ENCODE measurements at regions not wholly inside any gene's neighbourhood (a gene's known extent, or its start where the extent isn't known, plus 50 kb on each side); places are given as distances from the start of the nearest gene placed in this dataset.

DNA sequence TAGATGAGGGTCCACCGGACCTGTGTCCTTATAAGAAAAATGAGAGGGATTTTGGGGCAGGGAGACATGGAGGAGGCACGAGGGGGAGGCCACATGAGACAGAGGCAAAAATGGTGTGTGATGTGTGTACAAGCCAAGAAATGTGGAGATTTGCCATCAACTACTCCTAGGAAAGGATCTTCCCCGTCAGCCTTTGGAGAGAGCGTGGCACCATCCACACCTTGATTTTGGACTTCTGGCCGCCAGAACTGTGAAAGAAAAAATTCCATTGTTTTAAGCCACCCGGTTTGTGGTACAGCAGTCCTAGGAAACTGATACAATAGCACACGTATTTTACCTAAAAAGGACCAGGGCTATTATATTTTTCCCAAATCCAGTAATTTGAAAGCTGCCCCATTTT lies 829.0 kb upstream of the SALL3 start:
- DNase-seq (ENCODE audit: low read depth in 2 of 2) = no peak

DNA sequence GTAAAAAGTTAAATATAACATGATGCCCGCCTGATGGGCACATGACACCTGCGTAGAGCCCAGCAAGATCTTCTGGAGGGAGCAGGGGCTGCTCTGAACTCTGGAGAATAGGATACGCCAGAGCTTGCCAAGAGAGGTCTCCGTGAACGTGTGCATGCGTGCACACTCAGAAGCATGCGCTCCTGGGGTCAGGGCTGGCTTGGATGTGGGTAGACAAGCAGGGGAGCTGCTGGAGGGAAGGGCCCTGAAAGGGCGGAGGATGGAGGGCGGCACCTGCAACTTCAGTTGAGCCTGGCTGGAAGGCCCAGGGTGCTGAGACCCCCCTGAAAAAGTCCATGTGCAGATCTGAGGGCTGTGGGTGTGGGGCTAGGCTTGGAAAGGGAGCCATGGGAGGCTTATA lies 828.4 kb upstream of the SALL3 start:
- no peak for DNase-seq (ENCODE audit: low read depth in 2 of 2)

DNA sequence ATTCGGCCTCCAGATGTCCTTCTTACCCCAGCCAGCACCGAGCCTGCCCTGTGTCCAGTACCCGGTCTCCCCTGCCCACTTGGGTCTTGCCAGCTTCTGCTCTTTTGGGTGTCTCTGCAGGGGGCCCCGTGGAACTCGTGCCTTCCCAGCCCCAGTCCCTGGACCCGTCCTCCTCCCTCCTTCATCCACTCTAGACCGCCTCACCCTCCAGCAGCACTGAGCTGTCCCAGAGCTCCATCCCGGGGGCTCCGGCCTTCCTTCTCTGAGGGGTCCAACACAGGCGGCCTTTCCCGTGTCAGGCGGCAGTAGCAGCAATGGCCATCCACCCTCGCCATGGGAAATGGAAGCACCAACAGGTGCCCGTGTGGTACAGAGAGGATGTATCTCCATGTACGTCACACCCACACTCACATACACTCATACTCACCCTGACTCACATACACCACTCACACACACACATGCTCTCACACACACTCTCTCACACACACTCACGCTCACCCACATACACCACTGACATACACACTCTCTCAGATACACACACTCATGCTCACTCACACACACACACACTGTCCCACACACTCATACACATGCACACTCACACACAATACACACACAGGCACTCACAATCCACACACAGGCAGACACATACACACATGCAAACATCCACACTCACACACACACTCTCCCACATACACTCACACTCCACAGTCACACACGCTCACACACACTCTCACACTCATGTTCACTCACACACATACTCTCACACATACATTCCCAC lies 827.5 kb upstream of the SALL3 start:
- no peak for DNase-seq (ENCODE audit: low read depth in 2 of 2)

DNA sequence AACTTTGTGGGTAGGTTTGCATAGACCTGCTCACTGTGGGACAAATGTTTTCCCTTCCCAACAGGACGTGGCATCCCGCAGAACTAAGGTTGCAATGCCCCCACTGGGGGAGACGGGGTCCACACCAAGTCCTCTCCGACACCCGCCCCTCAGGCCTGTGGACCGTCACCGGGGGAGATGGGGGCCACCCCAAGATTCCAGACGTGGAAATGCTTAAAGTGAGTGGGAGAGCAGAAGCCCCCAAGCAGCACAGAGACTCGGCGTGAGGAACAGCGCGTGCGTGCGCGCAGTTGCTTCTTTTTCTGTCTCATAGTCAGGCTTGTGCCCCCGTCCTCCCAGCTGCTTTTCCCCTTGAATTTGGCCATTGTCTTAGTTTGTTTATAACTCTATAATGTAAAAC lies 826.3 kb upstream of the SALL3 start:
- DNase-seq (ENCODE audit: low read depth in 2 of 2) = no peak

DNA sequence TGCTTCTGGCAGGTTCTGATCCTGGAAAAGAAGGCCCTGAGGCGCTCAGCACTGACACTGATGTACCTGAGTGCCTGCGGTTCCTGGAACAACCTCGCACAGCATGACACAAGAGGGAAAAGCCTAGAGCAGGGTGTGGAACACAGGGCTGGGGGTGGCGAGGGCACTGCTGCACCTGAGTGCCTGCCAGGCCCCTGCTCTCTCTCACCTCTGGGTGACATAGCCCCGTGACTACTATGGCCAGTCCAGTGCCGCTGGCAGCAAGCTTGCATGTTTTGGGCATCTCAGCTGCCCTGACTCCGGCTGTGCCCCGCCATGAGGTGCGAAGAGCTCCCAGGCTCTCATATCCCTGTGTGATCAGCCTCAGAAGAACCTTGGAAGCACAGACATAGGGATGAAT lies 825.2 kb upstream of the SALL3 start:
- no peak for DNase-seq (ENCODE audit: low read depth in 2 of 2)

DNA sequence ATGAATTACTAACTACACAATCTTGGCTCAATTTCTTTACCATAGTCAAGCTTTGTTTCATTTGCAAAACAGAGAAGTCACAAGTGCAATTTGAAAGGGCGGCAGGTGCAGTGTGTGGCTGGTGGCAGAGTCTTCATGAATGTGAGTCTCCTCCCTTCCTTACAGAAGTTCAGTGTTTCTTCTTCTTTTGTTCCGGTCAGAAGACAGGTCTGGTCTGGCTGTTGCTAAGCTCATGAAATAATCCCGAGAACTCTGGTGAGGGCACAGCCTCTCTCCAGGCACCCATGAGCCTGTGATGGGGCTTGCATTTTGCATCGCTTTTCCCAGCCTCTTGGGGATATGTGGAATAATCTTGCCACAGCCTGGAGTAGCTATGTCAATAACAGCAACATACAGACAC lies 824.8 kb upstream of the SALL3 start:
- no peak for DNase-seq (ENCODE audit: low read depth in 2 of 2)

DNA sequence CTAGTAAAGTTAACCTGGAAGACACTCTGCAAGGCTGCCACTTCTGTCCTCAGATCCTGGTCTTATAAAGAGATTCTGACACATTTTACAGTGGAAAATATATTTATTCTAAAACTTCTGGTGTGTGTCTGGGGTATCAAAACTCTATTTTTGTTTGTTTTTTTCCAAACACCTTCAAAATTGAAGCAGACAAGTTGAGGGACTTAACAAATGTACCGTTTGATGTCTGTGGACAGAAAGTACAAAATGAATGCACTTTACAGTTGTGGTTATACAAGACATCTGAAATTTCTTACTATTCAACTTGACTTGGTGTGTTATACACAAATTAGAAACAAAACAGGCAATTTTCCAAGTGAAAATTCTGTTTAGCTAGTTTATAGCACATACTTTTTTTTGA lies 823.2 kb upstream of the SALL3 start:
- no peak for DNase-seq (ENCODE audit: low read depth in 2 of 2)

DNA sequence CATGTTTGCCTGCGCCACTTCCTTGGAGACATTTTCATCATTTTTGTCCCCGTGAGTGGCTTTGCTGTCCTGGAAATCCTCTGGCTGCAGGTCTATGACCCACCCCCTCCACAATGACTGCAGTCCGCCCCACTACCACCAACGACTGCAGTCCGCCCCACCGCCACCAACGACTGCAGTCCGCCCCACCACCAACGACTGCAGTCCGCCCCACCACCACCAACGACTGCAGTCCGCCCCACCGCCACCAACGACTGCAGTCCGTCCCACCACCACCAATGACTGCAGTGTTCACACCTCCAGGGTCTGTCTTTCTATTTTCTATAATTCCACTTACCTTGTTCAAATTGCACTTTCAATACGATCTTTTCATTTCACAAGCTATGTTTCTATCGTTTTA lies 820.7 kb upstream of the SALL3 start:
- no peak for DNase-seq (ENCODE audit: low read depth in 2 of 2)

DNA sequence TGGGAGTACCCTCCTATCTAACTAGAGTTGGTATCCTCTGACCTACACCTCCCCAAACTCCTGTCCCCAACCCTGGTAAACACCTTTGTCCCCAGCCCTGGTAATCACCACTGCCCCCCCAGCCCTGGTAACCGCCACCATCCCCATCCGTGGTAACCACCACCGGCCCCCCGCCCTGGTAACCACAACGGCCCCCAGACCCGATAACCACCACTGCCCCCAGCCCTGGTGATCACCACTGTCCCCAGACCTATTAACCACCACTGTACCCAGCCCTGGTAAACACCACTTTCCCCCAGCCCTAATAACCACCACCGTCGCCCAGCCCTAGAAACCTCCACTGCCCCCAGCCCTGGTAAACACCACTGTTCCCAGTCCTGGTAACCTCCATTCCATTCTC lies 820.2 kb upstream of the SALL3 start:
- no peak for DNase-seq (ENCODE audit: low read depth in 2 of 2)

DNA sequence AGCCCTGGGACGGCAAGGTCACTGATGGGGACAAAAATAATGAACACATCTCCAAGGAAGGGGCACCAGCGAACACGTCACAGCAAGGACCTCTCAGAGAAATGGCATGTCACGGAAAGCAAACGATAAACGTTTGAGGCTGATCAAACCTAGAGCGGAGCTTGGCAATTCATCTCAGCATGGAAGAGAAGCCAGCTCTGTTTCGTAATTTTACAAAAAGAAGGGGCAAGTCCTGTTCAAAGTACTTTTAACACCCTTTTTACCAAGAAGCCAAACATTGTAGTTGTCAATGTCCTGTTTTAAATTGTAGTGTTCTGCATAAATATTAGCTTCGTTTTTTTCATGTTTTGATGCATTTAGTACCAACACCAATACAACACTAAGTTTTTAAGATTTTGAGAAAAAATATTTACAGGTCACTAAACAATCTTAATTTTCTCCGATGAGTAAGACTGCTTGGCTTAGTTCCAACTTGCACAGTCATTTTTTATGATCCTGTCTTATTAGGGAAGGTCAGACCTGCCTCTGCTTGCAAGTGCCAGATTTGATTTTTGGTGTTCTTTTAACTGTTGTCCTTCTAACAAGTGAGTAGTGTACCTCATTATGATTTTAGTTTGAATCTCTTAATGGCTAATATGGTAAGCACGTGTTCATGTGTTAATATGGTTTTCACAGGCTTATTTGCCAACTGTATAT lies 818.5 kb upstream of the SALL3 start:
- no peak for DNase-seq (ENCODE audit: low read depth in 2 of 2)

DNA sequence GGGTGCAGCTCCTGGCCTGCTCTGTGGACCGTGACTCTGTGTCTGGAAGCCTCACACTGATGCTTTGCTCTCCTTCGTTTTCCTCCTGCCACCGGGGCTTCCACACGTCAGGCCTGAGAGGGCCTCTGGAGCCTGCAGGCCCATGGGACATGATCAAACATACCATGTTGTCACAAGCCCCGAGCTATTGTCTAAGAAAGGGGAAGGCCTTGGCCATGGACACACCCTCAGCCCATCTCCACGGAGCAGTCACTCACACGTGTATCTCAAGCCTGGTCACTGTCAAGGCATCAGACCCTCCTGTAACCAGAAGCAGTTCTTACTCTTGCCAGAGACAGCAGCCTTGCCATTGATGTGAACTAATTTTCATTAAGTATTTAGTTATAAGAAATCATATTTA lies 814.1 kb upstream of the SALL3 start:
- no peak for DNase-seq (ENCODE audit: low read depth in 2 of 2)

DNA sequence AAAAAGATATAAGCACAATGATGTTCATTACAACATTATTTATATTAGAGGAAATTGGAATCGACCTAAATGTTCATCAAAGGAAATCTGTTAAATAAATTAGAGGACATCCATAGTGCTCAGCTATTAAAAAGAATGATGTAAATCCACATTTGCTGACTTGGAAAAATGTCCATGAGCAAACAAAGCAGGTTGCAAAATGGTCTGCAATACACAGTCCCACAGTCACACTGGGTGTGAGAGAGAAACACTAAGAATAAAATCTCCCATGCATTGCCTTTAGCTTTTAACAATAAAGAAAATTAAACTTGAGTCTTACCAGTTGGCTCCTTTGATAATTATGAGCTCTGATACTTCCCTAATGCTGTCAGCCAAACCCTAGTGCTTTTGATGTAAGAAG lies 811.1 kb upstream of the SALL3 start:
- no peak for DNase-seq (ENCODE audit: low read depth in 2 of 2)

DNA sequence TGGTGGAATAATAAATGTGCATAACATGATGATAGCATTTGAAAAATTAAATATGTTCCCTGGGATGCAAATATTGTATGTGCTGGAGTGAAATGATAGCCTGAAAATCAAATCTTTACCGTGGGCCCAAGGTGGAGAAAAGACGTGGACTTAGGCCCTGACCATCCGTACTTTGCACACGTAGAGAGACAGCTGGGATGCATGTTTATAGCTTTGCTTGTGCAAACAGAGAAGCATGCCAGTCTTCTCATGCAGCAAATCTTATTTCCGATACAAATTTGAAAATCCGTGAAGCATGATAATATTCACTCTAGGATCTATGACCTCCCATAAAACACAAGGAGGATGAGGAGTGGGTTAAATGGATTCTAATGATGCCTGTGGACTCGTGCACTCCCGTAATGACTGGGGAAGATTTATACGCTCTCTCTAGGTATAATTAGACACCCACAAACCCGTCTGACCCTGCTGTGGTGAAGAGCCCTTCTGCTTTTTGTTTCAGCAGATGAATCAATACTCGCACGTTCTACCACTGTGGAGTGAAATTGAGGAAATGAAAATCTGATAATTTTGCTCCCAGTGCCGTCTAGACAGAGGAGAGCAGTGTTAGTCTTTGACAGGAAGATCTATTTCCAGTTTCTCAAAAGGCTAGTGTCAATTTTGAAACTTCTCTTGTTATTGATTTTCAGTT lies 810.3 kb upstream of the SALL3 start:
- no peak for DNase-seq (ENCODE audit: low read depth in 2 of 2)

DNA sequence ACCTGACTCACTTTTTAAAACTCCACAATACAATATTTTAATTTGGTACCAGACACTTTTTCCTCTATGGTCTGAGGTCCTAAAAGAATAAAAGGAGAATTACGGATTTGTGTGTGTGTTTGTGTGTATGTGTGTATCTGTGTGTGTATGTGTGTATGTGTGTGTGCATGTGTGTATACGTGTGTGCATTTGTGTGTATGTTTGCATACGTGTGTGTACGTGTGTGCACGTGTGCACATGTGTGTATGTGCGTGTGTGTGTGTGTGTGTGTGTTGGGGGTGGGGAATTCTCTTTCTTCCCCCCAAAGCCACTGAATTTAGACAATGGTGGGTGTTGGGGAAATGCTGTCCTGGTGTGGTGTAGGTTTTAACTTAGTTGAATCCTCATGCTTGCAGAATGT lies 807.7 kb upstream of the SALL3 start:
- no peak for DNase-seq (ENCODE audit: low read depth in 2 of 2)

DNA sequence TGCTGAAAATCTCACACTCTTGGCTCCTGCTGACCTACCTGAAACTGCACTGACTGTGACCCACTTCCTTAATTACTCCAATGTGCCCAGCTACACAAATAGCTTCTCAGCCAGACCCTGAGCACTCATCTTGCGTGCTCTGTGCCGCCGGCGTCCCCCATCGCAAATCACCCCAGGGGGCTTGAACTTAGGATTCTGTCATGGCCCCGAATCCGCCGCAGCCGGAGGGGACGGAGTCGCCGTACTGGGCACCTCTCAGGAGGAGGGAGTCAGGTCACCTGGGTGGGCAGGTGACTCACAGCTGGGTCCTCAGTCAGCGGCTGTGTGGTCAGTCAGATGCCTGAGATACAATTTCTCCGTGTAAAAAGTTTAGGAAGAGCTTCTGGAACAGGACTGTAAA lies 804.9 kb upstream of the SALL3 start:
- DNase-seq (ENCODE audit: low read depth in 2 of 2) = no peak

DNA sequence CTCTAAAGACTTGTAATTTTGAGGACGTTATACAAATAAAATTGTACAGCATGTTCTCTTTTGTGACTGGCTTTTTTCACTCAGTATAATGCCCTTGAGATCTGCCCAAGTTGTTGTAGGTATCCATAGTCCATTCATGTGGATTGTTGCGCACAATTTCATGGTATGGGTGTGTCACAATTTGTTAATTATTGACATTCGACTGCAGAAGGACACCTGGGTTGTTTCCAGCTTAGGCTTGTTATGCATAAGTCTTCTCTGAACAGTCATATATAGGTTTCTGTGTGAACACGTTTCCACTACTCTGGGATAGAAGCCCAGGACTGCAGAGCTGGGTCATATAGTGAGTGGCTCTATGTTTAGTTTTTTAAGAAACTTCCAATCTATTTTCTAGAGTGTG lies 800.8 kb upstream of the SALL3 start:
- DNase-seq (ENCODE audit: low read depth in 2 of 2) = no peak

DNA sequence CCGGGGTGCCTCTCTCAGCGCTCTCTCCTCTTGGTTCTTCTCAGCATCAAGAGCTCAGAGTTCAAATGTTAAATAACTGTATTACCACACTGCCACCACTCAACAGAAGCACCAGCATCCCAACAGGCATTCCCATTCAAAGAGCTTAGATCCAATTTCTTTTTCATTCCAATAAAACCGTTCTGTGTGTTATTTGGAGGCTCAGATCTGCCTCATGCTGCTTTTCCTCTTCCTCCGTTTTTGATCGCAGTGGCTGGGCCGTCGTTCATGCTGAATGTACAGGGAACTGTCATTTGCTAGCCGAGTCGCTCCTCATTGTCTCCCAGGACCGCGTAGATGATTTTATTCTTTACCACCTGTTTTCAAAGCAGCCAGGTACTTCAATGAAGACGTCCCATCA lies 798.9 kb upstream of the SALL3 start:
- no peak for DNase-seq (ENCODE audit: low read depth in 2 of 2)

DNA sequence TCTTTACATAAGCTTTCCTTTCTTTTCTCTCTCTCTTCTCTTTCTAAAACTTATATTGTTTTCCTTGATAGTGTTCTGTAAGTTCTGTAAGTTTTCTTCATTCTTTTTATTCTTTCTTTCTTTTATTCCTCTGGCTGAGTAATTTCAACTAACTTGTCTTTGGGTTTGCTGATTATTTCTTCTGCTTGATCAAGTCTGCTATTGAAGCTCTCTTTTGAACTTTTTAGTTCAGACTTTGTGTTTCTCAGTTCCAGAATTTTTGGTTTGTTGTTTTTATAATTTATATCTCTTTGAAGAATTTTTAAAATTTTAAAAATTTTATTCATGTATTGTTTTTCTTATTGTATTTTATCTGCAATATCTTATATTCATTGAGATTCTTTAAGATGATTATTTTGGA lies 795.8 kb upstream of the SALL3 start:
- no peak for DNase-seq (ENCODE audit: low read depth in 2 of 2)

DNA sequence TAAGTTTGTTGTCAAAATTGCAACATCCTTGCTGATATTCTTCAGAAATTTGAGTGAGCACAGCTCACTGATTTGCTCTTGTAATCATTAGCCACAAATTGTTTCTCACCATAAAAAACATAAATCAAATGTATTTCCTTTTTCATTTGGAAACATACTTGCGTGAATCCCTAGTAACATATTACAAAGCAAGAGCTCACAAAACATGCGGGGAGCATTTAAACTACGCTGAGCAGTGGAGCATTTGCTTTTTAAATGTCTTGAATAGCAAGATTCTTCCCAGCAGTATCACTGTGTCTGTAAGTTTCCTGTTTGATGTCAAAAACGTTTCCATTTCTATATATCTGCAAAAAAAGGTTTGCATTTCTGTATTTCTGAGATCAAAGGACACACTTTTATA lies 788.3 kb upstream of the SALL3 start:
- no peak for DNase-seq (ENCODE audit: low read depth in 2 of 2)

DNA sequence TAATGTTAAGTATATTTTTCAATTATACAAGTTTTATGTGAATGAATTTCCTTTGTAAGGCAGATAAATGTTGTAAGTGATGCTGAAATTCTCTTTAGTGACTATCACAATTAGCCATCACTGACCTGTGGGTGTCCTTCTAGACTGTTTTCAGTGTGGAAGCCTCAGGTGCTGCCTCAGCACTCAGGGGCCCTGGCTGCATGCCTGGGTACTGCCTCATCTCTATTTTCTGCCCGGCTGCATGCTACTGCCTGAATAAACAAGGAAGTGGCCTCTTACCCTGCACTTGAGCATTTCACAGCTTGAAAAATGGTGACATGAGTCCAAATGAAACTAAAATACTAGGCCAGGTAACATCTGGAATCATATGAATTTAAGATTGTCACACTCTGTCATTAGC lies 787.6 kb upstream of the SALL3 start:
- DNase-seq (ENCODE audit: low read depth in 2 of 2) = no peak

DNA sequence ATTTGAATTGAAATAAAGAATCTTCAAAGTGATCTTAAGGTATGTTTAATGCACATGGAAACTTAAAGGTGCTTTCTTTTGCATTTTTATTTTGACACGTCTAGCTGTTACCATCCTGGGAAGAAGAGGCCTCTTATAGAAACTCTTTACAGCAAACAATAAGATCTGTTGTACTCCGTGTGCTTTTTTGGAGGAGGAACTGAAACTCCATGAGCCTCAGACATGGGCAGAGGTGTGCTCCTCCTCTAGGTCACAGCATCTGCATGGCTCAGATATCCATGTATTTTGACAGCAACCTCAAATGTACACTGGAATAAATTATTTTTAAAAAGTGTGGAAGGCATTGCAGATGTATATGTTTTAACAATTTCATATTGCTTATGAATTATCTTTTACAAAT lies 783.3 kb upstream of the SALL3 start:
- no peak for DNase-seq (ENCODE audit: low read depth in 2 of 2)

DNA sequence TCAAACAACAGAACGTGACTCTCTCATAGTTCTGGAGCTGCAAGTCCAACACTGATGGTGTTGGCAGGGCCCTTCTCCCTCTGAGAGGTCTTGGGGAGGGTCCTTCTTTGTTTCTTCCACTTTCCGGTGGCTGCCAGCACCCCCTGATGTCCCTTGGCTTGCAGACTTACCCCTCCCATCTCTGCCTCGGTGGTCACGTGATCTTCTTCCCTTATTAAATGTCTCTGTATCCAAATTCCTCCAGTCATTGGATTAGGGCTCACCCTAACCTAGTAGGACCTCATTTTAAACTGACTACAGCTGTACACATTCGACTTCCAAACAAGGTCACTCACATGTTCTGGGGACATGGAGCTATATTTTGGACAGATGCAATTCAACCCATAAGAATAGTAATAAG lies 780.6 kb upstream of the SALL3 start:
- DNase-seq (ENCODE audit: low read depth in 2 of 2) = no peak

DNA sequence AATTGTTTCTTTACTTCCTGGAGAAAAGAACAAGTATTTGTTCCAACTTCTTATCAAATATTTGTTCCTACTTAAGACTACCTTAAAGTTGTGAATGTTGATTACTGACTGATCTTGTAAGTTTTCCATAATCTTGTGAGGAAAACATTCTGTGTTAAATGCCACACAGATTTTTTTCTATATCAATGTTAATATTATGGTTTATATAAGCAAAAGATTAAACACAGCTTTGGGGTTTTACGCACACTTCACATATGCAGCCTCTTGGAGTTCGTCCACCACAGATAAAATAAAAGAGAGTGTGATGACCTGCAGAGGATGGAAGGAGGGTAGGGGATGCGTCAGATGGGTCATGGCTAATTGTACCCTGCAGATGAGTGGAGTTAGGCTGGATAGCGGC lies 780.0 kb upstream of the SALL3 start:
- no peak for DNase-seq (ENCODE audit: low read depth in 2 of 2)

All from stimulated activated CD4-positive, alpha-beta T cell treated with anti-CD3 and anti-CD28 coated beads, Interleukin-12 subunit alpha, Interleukin-12 subunit beta, amount 100 ng/mL, for 24 hours (primary cell).